ENCODE measurements at regions not wholly inside any gene's neighbourhood (a gene's known extent, or its start where the extent isn't known, plus 50 kb on each side); places are given as distances from the start of the nearest gene placed in this dataset.

DNA sequence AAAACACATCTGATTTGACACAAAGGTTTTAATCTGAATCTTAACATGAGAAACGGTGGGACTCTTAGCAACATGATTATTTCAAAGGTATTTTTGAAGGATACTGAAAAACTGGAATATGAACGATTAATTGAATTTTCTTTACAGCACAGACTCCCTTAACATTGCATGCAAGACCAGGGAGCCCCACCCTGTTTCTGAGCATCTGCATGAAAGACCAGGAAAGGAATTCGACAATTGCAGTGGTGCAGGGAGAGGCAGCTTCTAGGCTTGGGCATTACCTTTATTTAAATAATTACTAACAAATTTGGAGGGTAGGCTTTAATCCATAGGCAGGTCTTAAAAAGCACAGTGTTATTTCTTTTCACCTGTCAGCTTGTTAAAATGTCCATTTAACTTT lies 240.6 kb upstream of the TOPAZ1 start:
- no peak for DNase-seq (ENCODE audit: low spot score)
- TF ChIP-seq, protein P1, sequence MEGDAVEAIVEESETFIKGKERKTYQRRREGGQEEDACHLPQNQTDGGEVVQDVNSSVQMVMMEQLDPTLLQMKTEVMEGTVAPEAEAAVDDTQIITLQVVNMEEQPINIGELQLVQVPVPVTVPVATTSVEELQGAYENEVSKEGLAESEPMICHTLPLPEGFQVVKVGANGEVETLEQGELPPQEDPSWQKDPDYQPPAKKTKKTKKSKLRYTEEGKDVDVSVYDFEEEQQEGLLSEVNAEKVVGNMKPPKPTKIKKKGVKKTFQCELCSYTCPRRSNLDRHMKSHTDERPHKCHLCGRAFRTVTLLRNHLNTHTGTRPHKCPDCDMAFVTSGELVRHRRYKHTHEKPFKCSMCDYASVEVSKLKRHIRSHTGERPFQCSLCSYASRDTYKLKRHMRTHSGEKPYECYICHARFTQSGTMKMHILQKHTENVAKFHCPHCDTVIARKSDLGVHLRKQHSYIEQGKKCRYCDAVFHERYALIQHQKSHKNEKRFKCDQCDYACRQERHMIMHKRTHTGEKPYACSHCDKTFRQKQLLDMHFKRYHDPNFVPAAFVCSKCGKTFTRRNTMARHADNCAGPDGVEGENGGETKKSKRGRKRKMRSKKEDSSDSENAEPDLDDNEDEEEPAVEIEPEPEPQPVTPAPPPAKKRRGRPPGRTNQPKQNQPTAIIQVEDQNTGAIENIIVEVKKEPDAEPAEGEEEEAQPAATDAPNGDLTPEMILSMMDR (IDR thresholded peaks at IDR 0.05; ENCODE audit: borderline replicate concordance, control extremely low read depth, extremely low read depth, insufficient read depth, missing control alignments) = no peak

DNA sequence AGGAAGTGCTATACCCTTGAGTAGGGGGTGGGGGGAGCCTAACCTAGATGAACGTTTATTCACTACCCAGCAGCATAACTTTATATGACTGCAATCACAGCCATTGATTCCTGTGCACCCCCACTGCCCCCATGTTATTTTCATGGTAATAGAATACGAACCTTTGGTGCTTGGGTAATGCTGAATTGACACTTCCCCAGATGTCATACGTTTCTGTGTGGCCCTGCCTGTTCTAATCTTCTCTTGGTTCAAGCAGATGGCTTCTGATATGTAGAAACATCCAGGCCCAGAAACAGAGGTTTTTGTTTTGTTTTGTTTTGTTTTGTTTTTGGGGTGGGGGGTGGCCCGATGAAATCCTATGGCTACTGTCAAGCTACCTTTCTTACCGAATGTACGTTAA lies 237.9 kb upstream of the TOPAZ1 start:
- in situ Hi-C loops (cut with MboI; ENCODE audit: low sequenced_read_pairs, unreplicated experiment) = no loop called here
- DNase-seq (ENCODE audit: low spot score) = no peak
- TF ChIP-seq, protein P1 (IDR thresholded peaks at IDR 0.05; ENCODE audit: borderline replicate concordance, control extremely low read depth, extremely low read depth, insufficient read depth, missing control alignments) = no peak

More for the DNA sequence above, 240.6 kb upstream of the TOPAZ1 start:
- in situ Hi-C loops (cut with MboI; ENCODE audit: low sequenced_read_pairs, unreplicated experiment) = no loop called here

DNA sequence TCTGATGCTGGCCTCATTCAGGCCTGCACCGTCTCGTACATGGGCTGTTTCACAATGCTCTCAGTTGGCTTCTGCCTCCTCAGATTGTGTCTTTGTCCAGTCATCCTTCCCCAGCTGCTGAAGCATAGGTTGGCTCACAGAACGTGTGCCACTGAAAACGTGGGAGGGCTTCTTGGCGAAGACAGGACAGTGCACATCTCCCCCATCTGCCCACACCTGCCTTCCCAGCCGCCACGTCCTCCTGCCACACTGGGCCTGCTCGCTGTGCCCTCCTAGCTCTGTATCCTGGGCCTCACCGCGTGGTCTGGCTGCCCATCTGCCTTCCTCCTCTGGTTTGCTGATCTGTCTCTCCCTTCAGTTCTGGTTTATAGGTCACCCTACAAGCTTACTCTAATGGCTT lies 230.0 kb upstream of the TOPAZ1 start:
- in situ Hi-C loops (cut with MboI; ENCODE audit: low sequenced_read_pairs, unreplicated experiment) = no loop called here
- no peak for DNase-seq (ENCODE audit: low spot score)
- TF ChIP-seq, protein P1 (IDR thresholded peaks at IDR 0.05; ENCODE audit: borderline replicate concordance, control extremely low read depth, extremely low read depth, insufficient read depth, missing control alignments) = no peak

DNA sequence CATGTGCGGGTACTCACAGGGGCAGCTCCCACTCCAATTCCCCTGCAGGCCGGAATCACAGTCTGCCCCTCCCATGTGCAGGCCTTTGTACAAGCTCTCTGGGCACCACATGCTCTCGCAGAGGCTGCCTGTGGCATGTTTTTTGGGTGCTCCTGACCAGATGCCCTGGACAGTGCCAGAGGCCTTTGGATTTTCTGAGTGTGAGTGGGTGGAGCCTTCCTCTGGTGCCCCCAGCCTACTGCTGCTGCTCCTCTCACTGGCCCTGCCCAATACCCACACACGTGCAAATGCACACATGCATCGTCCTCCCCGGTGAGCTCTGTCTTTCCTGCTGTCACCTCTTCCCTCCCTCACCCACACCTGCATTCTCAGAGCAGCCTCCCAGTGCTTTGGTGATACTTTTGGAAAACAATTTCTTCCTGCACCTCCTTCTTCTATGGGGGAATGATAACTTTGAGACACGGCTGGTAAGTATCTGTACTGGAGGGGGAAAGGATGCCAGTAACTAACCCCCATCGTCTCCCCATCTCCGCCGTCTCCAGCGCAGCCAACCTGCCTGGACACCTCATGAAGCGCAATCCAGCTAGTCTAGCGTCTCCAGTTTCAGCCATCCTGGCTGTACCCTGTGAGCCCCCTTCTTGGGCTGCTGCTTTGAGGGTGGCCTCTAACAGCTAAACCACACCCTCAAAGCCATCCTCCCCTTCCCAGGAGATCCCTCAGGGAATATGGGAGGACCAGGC lies 229.4 kb upstream of the TOPAZ1 start:
- no peak for DNase-seq (ENCODE audit: low spot score)
- in situ Hi-C loops (cut with MboI; ENCODE audit: low sequenced_read_pairs, unreplicated experiment) = no loop called here
- TF ChIP-seq, protein P1 (IDR thresholded peaks at IDR 0.05; ENCODE audit: borderline replicate concordance, control extremely low read depth, extremely low read depth, insufficient read depth, missing control alignments) = no peak

DNA sequence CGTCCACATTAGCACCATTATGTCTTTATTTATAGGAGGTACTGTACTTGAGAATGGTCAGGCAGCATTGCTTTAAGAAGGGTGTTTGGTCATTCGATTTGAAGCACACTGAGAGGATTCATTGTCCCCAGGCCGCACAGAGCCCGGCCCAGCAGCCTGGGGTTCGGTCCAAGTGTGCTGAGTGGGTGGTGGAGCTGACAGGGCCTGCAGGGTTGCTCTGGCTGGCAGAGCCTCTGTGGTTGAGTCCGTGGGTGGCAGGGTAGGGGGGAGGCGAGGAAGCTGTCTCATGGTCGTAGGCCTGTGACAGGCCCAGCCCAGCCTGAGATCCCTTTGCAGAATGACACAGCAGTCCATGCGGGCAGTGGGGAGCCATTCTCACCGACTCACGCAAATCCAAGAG lies 227.7 kb upstream of the TOPAZ1 start:
- TF ChIP-seq, protein P1 (IDR thresholded peaks at IDR 0.05; ENCODE audit: borderline replicate concordance, control extremely low read depth, extremely low read depth, insufficient read depth, missing control alignments) = no peak
- in situ Hi-C loops (cut with MboI; ENCODE audit: low sequenced_read_pairs, unreplicated experiment) = no loop called here
- no peak for DNase-seq (ENCODE audit: low spot score)

DNA sequence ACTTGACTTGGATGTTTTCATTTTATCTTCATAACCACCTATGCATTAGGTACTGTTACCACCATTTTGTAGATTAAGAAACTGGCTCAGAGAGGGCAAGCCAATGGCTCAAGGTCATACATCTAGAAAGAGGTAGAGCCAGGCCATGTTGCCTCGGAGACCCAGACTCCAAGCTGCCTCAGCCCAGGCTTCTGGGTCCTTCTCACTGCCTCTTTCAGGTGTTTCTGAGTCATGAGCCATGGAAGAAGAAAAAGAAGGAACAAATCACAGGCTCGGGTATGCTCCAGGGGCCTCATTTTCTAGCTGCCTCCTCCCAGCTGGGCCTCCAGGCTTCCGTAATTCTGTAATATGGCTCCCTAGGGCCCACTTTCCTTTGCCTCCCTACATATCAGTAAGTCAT lies 226.5 kb upstream of the TOPAZ1 start:
- in situ Hi-C loops (cut with MboI; ENCODE audit: low sequenced_read_pairs, unreplicated experiment) = no loop called here
- DNase-seq (ENCODE audit: low spot score) = no peak
- TF ChIP-seq, protein P1 (IDR thresholded peaks at IDR 0.05; ENCODE audit: borderline replicate concordance, control extremely low read depth, extremely low read depth, insufficient read depth, missing control alignments) = no peak
